CD4-positive, alpha-beta T cell treated with Interleukin-17A for 4 hours (primary cell): ENCODE measurements at regions not wholly inside any gene's neighbourhood (a gene's known extent, or its start where the extent isn't known, plus 50 kb on each side); places are given as distances from the start of the nearest gene placed in this dataset.

Experiments
- DNase-seq: peaks from one replicate; pipeline ENCODE4 v3.0.0-alpha.2; 2020; ENCODE audit warnings: mixed read lengths

- no peak for DNase-seq
Measured at GRCh38 chr9:119986713-119987112, 593.3 kb downstream of the CDK5RAP2 start.

- DNase-seq = no peak
Measured at GRCh38 chr9:119986205-119986604, 593.8 kb downstream of the CDK5RAP2 start.

DNA sequence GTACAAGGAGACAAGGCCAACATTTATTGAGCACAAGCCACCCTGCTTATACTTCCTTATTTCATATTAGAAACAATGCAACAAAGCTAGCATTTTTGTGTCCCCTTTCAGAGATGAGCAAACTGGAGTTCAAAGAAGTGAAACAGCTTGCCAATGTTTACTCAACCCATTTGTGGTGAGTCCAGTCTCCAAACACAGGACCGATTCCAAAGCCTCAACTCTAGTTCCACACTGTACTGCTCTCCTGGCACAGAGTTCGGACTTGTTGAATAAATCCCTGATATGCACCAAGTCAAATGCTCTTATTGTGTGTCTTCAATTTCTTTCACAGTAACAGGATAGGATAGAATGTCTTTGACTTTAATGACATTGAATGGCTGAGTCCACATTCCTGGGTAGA lies 604.8 kb upstream of the BRINP1 start:
- no peak for DNase-seq

GRCh38 chr9:119968836-119969707 lies 599.8 kb upstream of the BRINP1 start:
- DNase-seq = peak; percentile 33

- DNase-seq = no peak
Measured at GRCh38 chr9:119967867-119968535, 598.8 kb upstream of the BRINP1 start.

- DNase-seq = no peak
Measured at GRCh38 chr9:119963798-119964372, 594.6 kb upstream of the BRINP1 start.

- no peak for DNase-seq
Measured at GRCh38 chr9:119963258-119963797, 594.1 kb upstream of the BRINP1 start.

DNA sequence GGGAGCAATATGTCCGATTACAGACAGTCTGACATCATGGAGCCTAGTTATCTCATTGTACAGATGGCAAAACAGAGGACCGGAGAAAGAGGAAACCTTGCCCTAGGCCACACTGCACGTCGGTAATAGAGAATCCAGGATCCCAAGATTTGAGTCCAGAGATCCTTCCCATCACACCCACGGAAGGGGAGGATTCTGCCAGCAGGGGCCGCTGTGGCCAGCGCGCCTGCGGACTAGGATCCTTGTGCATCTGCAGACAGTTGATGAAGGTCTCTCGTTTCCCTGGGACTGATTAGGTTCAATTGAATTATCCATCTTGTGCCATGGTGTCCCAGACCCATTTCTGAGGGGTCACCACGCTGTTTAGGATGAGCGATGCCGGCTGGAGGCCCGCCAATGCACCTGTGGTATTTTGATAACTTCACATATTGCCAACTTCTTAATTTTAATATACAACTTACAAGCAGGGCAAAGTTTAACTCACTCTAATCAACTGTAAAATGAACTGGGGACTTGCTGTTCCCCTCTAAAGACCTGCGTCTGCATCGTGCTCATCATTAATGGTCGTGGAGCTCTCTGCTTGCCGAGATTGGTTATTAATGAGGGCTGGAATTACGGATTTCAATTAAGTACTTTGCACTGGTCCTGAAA lies 592.7 kb upstream of the BRINP1 start:
- DNase-seq = no peak

- no peak for DNase-seq
Measured at GRCh38 chr9:119959846-119960545, 590.8 kb upstream of the BRINP1 start.

GRCh38 chr9:119956111-119956510 lies 586.9 kb upstream of the BRINP1 start:
- no peak for DNase-seq

DNA sequence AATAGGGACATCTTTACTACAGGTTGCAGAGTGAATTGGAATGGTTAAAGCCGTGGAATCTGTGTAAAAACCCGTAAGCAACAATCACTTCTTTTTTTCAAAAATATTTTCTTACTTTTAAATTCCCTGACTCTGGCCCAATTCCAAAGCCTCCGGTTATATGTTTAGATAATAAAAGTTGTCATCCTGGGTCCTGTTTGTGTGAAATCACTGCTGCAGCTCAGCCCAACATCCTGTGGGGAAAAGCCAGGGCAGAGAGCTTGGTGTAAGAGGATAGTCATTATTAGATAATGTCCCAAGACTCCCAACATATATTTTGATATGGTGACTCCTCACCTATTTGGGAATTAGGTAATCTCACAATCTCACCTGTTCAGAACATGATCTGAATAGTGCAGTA lies 586.0 kb upstream of the BRINP1 start:
- DNase-seq = no peak

DNA sequence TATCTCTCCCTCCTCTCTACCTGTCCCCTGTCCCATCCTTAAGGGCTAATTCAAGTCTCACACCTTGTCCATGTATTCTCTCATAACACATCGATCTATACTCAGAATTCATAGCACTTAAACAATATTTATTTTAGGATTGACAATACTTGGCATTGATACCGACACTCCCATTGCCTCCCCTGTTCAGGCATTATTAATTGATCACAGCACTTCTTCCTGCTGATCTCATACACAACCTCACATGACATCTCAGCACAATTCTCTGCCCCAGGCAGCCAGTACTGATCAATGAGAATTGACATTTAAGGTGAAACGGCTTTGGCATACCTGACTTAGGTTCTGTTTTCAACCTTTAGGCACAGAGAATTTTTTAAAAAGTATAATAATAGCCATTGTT lies 582.4 kb upstream of the BRINP1 start:
- no peak for DNase-seq

DNA sequence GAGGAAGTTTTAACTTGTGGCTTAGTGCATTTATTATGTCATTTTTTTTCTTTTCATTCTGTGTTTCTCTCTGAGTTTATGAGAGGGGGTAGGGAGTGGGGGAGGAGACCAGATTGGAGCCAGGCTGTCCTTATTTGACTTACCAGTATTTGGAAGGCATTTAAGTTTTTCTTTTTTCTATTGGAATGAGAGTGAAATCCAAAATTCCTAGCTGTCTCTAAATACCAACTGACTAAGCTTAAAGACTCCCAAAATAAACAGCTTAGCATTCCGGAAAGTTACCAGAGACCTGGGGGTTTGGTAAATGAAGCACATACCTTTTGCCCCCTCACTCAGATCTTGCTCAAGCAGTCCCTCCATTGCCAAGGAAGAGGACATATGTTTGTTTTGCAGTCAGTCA lies 581.9 kb upstream of the BRINP1 start:
- DNase-seq = no peak

- no peak for DNase-seq
Measured at GRCh38 chr9:119945686-119946085, 576.5 kb upstream of the BRINP1 start.

DNA sequence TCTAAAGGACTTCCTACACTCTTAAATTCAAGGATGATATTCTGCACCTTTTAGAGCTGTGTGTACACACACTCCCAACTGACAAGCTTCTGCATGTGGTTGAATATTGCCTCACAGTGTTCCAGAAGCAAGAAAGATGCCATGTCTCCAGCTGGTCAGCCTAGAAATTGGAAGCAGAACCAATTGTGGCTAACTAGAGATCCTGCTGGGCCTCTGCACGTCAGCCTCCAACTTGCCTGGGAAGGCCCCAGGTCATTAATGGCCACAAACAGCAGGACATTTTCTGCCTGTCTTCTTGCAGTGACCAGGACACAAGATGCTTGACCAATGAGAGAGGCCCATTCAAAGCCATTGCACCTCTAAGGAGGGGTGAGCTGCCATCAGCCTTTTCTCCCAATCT lies 571.9 kb upstream of the BRINP1 start:
- DNase-seq = no peak

DNA sequence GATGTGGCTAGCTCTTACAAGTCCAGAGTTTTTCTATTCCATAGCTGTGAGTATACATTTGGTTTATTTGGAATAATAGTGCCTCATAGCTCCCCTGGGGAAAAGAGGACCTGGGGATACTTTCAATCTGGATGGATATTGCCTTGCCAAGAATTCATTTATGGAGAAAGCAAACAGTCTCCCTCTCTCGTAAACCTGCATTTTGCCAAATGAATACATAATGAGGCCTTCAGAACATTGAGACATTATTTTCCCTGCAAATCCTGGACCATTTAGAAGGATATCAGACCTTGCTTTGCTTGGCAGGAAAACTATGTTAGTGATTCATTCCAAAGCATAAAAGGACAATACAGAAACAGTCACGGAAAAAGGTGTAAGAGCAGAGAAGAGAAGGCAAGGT lies 569.6 kb upstream of the BRINP1 start:
- no peak for DNase-seq

GRCh38 chr9:119934497-119934896 lies 565.3 kb upstream of the BRINP1 start:
- DNase-seq = no peak

DNA sequence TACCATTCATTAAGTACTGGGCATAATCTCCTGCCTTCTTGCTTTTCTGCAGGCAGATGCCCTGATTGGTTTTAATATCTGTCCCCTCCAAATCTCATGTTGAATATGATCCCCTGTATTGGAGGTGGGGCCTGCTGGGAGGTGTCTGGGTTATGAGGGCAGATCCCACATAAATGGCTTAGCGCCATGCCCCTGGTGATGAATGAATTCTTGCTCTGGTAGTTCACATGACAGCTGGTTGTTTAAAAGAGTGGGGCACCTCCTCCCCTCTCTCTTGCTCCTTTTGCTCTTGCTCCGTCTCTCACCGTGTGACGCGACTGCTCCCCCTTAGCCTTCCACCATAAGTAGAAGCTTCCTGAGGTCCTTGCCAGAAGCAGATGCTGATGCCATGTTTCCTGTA lies 564.0 kb upstream of the BRINP1 start:
- no peak for DNase-seq

DNA sequence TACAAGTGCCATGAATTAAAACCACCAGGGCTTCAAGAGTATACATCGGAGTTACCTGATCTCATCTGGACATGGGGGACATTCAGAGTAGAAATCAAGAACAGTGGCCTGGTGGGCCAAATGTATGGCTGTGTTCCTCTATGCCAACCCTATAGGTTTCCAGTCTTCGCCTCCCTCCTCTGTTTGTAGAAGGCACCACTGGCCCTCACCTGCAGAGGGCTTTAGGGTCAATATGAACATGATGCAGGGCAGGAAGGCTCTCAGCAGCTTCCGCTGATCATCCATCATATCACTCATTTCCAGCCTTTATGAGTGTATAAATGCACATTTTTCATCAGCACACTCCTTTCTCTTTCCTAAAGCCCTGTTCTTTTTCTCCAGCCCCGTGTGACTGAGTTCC lies 555.5 kb upstream of the BRINP1 start:
- DNase-seq = no peak

- no peak for DNase-seq
Measured at GRCh38 chr9:119917175-119917574, 547.9 kb upstream of the BRINP1 start.

DNA sequence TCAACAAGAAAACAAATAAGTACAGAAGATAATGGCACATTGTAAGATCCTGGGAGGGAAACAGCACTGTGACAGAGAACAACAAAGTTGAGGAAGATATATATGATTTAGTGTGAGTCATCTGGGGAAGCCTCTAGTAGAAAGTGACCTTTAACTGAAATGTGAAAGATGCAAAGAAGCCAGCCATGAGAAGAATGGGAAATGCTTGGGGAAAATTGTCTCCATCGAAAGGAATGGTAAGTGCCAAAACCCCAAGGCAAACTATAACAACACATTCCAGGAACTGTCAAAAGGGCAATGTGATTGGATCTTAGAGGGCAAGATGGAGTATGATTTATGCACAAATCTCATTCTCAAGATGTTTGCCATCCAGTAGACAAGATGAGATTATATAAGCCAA lies 537.8 kb upstream of the BRINP1 start:
- DNase-seq = no peak

DNA sequence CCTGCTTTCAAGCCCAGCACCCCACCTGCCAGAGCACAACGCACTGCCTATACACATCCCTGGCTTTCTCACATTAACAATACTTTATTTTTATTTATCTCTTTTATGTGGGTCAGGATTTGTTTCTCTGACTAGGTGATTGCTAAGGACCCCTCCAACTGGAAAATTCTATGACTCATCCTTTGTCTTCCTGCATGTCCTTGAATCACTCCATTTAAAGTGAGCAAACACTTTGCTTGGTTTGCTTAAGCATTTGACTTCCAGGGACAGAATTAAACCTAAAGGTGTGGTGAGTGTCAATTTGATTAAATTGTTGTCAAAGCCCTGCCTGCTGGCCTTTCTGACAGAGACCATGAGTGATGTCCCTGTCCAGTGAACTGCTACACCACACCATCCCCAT lies 536.5 kb upstream of the BRINP1 start:
- no peak for DNase-seq

- no peak for DNase-seq
Measured at GRCh38 chr9:119903851-119904250, 534.6 kb upstream of the BRINP1 start.
